ENCODE measurements at regions not wholly inside any gene's neighbourhood (a gene's known extent, or its start where the extent isn't known, plus 50 kb on each side); places are given as distances from the start of the nearest gene placed in this dataset.

- TF ChIP-seq CTCF (IDR thresholded peaks at IDR 0.05) (peak; percentile 71 to 91 (median 82)), POLR2A (IDR thresholded peaks at IDR 0.05) (no peak)
Observed at GRCh38 chr10:9209105-9209798, 1154.8 kb downstream of the GATA3 start.

Measured in esophagus squamous epithelium (tissue), 4 donors.